Endothelial cell (in vitro differentiated cells): ENCODE measurements at regions not wholly inside any gene's neighbourhood (a gene's known extent, or its start where the extent isn't known, plus 50 kb on each side); places are given as distances from the start of the nearest gene placed in this dataset.

ENCODE experiments used
- DNase-seq: peaks from one replicate; pipeline ENCODE4 v3.0.0; 2021; ENCODE audit warnings: low spot score
- H3K27ac Mint-ChIP-seq: one replicate; pipeline ENCODE4 v1.8.0; 2021; ENCODE audit warnings: mixed read lengths, inconsistent platforms; ENCODE audit not compliant: unreplicated experiment
- H3K27me3 Mint-ChIP-seq: one replicate; pipeline ENCODE4 v1.8.0; 2021; ENCODE audit warnings: mild to moderate bottlenecking, moderate library complexity, mixed read lengths, inconsistent platforms; ENCODE audit not compliant: unreplicated experiment
- H3K36me3 Mint-ChIP-seq: one replicate; pipeline ENCODE4 v1.8.0; 2021; ENCODE audit warnings: mild to moderate bottlenecking, low read depth, mixed read lengths, inconsistent platforms; ENCODE audit not compliant: unreplicated experiment
- H3K4me1 Mint-ChIP-seq: one replicate; pipeline ENCODE4 v1.8.0; 2021; ENCODE audit warnings: mild to moderate bottlenecking, mixed read lengths, inconsistent platforms; ENCODE audit not compliant: unreplicated experiment
- H3K4me3 Mint-ChIP-seq: one replicate; pipeline ENCODE4 v1.8.0; 2021; ENCODE audit warnings: mild to moderate bottlenecking, mixed read lengths, inconsistent platforms; ENCODE audit not compliant: unreplicated experiment
- H3K9me3 Mint-ChIP-seq: one replicate; pipeline ENCODE4 v1.8.0; 2021; ENCODE audit warnings: mixed read lengths, inconsistent platforms; ENCODE audit not compliant: unreplicated experiment
- TF ChIP-seq, protein P1 (sequence below): fragments of 200-600 bp; sonication (generic); IDR thresholded peaks from one replicate; pipeline ENCODE4 v1.5.0; 2021; ENCODE audit warnings: antibody characterized with exemption; ENCODE audit not compliant: unreplicated experiment

DNA sequence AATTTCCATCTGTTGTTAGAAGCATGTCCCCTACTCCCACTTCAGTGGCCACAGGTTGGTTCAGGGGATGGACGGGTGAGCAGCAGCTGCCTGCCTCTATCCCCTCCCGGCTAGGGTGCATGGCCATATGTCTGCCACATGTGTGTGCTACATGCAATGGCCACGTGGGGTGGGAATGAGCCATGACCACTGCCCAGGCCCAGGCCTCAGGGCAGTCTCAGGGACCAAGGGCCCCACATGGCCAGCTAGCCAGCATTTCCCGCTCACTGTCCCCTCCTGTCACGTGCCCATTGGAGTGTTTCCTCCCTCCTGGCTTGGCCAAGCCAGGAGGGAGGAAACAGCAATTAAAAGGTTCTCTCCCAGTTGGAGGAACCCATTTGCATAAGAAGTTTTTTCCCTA lies 117.1 kb downstream of the KCNS3 start:
- TF ChIP-seq, protein P1, sequence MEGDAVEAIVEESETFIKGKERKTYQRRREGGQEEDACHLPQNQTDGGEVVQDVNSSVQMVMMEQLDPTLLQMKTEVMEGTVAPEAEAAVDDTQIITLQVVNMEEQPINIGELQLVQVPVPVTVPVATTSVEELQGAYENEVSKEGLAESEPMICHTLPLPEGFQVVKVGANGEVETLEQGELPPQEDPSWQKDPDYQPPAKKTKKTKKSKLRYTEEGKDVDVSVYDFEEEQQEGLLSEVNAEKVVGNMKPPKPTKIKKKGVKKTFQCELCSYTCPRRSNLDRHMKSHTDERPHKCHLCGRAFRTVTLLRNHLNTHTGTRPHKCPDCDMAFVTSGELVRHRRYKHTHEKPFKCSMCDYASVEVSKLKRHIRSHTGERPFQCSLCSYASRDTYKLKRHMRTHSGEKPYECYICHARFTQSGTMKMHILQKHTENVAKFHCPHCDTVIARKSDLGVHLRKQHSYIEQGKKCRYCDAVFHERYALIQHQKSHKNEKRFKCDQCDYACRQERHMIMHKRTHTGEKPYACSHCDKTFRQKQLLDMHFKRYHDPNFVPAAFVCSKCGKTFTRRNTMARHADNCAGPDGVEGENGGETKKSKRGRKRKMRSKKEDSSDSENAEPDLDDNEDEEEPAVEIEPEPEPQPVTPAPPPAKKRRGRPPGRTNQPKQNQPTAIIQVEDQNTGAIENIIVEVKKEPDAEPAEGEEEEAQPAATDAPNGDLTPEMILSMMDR = no peak
- Mint-ChIP-seq H3K4me1 (no peaks in the 10 kb centered on the region), H3K36me3 (no peaks in the 10 kb centered on the region), H3K9me3 (no peaks in the 10 kb centered on the region), H3K27me3 (no peaks in the 10 kb centered on the region), H3K27ac (no peak overlapping the region), H3K4me3 (no peak overlapping the region)
- DNase-seq = no peak
